ENCODE measurements at regions not wholly inside any gene's neighbourhood (a gene's known extent, or its start where the extent isn't known, plus 50 kb on each side); places are given as distances from the start of the nearest gene placed in this dataset.

- H3K4me3 ChIP-seq (ENCODE audit: insufficient read depth, low read length), result no peak overlapping the region
- H4K20me1 ChIP-seq (ENCODE audit: insufficient read depth, low read length), result no peaks in the 10 kb centered on the region
- H3K4me1 ChIP-seq (ENCODE audit: insufficient read depth, low read length), result no peaks in the 10 kb centered on the region
- no peak for DNase-seq (ENCODE audit: insufficient read length, low spot score, missing footprints)
- H3K36me3 ChIP-seq (ENCODE audit: insufficient read depth, low read length), result no peaks in the 10 kb centered on the region
- H3K27me3 ChIP-seq (ENCODE audit: insufficient read depth, low read length), result no peaks in the 10 kb centered on the region
- H3K79me2 ChIP-seq (ENCODE audit: insufficient read depth, low read length), result no peaks in the 10 kb centered on the region
- no peak overlapping the region for H3K4me2 ChIP-seq (ENCODE audit: insufficient read depth, low read length)
- no peak overlapping the region for H3K27ac ChIP-seq (ENCODE audit: low read depth, low read length)
- H3K9me3 ChIP-seq (ENCODE audit: low read depth, low read length), result no peaks in the 10 kb centered on the region
- no peak overlapping the region for H2AFZ ChIP-seq (ENCODE audit: low read length)
- no peak for TF ChIP-seq CTCF (IDR thresholded peaks at IDR 0.05; ENCODE audit: extremely low read depth, low read depth, low read length)
Measured at GRCh38 chr20:20897145-20897544, 184.7 kb upstream of the RALGAPA2 start.

- Histone ChIP-seq H2AFZ (ENCODE audit: low read length) (no peak overlapping the region), H4K20me1 (ENCODE audit: insufficient read depth, low read length) (no peaks in the 10 kb centered on the region), H3K79me2 (ENCODE audit: insufficient read depth, low read length) (no peaks in the 10 kb centered on the region), H3K27me3 (ENCODE audit: insufficient read depth, low read length) (no peaks in the 10 kb centered on the region), H3K4me3 (ENCODE audit: insufficient read depth, low read length) (no peak overlapping the region), H3K27ac (ENCODE audit: low read depth, low read length) (no peak overlapping the region), H3K9me3 (ENCODE audit: low read depth, low read length) (no peaks in the 10 kb centered on the region), H3K36me3 (ENCODE audit: insufficient read depth, low read length) (no peaks in the 10 kb centered on the region), H3K4me2 (ENCODE audit: insufficient read depth, low read length) (no peak overlapping the region), H3K4me1 (ENCODE audit: insufficient read depth, low read length) (no peaks in the 10 kb centered on the region)
- no peak for DNase-seq (ENCODE audit: insufficient read length, low spot score, missing footprints)
- TF ChIP-seq CTCF (IDR thresholded peaks at IDR 0.05; ENCODE audit: extremely low read depth, low read depth, low read length), result no peak
Measured at GRCh38 chr20:20896606-20897005, 184.2 kb upstream of the RALGAPA2 start.

- no peaks in the 10 kb centered on the region for H3K36me3 ChIP-seq (ENCODE audit: insufficient read depth, low read length)
- no peaks in the 10 kb centered on the region for H3K4me1 ChIP-seq (ENCODE audit: insufficient read depth, low read length)
- DNase-seq (ENCODE audit: insufficient read length, low spot score, missing footprints), result no peak
- no peaks in the 10 kb centered on the region for H3K27me3 ChIP-seq (ENCODE audit: insufficient read depth, low read length)
- no peak overlapping the region for H3K27ac ChIP-seq (ENCODE audit: low read depth, low read length)
- H3K9me3 ChIP-seq (ENCODE audit: low read depth, low read length), result no peaks in the 10 kb centered on the region
- no peak overlapping the region for H3K4me3 ChIP-seq (ENCODE audit: insufficient read depth, low read length)
- H3K4me2 ChIP-seq (ENCODE audit: insufficient read depth, low read length), result no peak overlapping the region
- no peaks in the 10 kb centered on the region for H3K79me2 ChIP-seq (ENCODE audit: insufficient read depth, low read length)
- no peak overlapping the region for H2AFZ ChIP-seq (ENCODE audit: low read length)
- TF ChIP-seq CTCF (IDR thresholded peaks at IDR 0.05; ENCODE audit: extremely low read depth, low read depth, low read length), result no peak
- no peaks in the 10 kb centered on the region for H4K20me1 ChIP-seq (ENCODE audit: insufficient read depth, low read length)
Measured at GRCh38 chr20:20895537-20895936, 183.1 kb upstream of the RALGAPA2 start.

- Histone ChIP-seq H3K4me2 (ENCODE audit: insufficient read depth, low read length) (no peak overlapping the region), H3K4me3 (ENCODE audit: insufficient read depth, low read length) (no peak overlapping the region), H2AFZ (ENCODE audit: low read length) (no peak overlapping the region), H4K20me1 (ENCODE audit: insufficient read depth, low read length) (no peaks in the 10 kb centered on the region), H3K36me3 (ENCODE audit: insufficient read depth, low read length) (no peaks in the 10 kb centered on the region), H3K27me3 (ENCODE audit: insufficient read depth, low read length) (no peaks in the 10 kb centered on the region), H3K79me2 (ENCODE audit: insufficient read depth, low read length) (no peaks in the 10 kb centered on the region), H3K9me3 (ENCODE audit: low read depth, low read length) (no peaks in the 10 kb centered on the region), H3K4me1 (ENCODE audit: insufficient read depth, low read length) (no peaks in the 10 kb centered on the region), H3K27ac (ENCODE audit: low read depth, low read length) (no peak overlapping the region)
- DNase-seq (ENCODE audit: insufficient read length, low spot score, missing footprints), result no peak
- TF ChIP-seq CTCF (IDR thresholded peaks at IDR 0.05; ENCODE audit: extremely low read depth, low read depth, low read length), result no peak
Measured at GRCh38 chr20:20894753-20895152, 182.3 kb upstream of the RALGAPA2 start.

Measured in osteoblast (primary cell).